ENCODE measurements at regions not wholly inside any gene's neighbourhood (a gene's known extent, or its start where the extent isn't known, plus 50 kb on each side); places are given as distances from the start of the nearest gene placed in this dataset.

GRCh38 chr5:98268162-98268860, 505.2 kb upstream of the RGMB start:
- TF ChIP-seq POLR2A (IDR thresholded peaks at IDR 0.05; ENCODE audit: low read depth, low read length) (no peak), TAF1 (IDR thresholded peaks at IDR 0.05; ENCODE audit: borderline replicate concordance, low read depth, low read length) (no peak)
- no peak for FAIRE-seq
- DNase-seq (ENCODE audit: insufficient read length): no peak

- no peak for TF ChIP-seq POLR2AphosphoS5 (IDR thresholded peaks at IDR 0.05; ENCODE audit: low read depth, low read length)
- no peak for TF ChIP-seq TAF1 (IDR thresholded peaks at IDR 0.05; ENCODE audit: borderline replicate concordance, low read depth, low read length)
- no peak for TF ChIP-seq POLR2A (IDR thresholded peaks at IDR 0.05; ENCODE audit: low read depth, low read length)
- DNase-seq (ENCODE audit: insufficient read length) (no peak), FAIRE-seq (no peak)
Measured at GRCh38 chr5:98275980-98276379, 497.5 kb upstream of the RGMB start.

- TF ChIP-seq TAF1 (IDR thresholded peaks at IDR 0.05; ENCODE audit: borderline replicate concordance, low read depth, low read length): no peak
- TF ChIP-seq POLR2AphosphoS5 (IDR thresholded peaks at IDR 0.05; ENCODE audit: low read depth, low read length): no peak
- TF ChIP-seq POLR2A (IDR thresholded peaks at IDR 0.05; ENCODE audit: low read depth, low read length): no peak
- DNase-seq (ENCODE audit: insufficient read length) (no peak), FAIRE-seq (no peak)
Measured at GRCh38 chr5:98282521-98282920, 490.9 kb upstream of the RGMB start.

- FAIRE-seq (no peak), DNase-seq (ENCODE audit: insufficient read length) (no peak)
- no peak for TF ChIP-seq TAF1 (IDR thresholded peaks at IDR 0.05; ENCODE audit: borderline replicate concordance, low read depth, low read length)
- TF ChIP-seq POLR2A (IDR thresholded peaks at IDR 0.05; ENCODE audit: low read depth, low read length): no peak
- no peak for TF ChIP-seq POLR2AphosphoS5 (IDR thresholded peaks at IDR 0.05; ENCODE audit: low read depth, low read length)
Measured at GRCh38 chr5:98292496-98292895, 481.0 kb upstream of the RGMB start.

GRCh38 chr5:98296426-98296825, 477.0 kb upstream of the RGMB start:
- no peak for FAIRE-seq
- no peak for TF ChIP-seq TAF1 (IDR thresholded peaks at IDR 0.05; ENCODE audit: borderline replicate concordance, low read depth, low read length)
- no peak for TF ChIP-seq POLR2AphosphoS5 (IDR thresholded peaks at IDR 0.05; ENCODE audit: low read depth, low read length)
- no peak for TF ChIP-seq POLR2A (IDR thresholded peaks at IDR 0.05; ENCODE audit: low read depth, low read length)
- no peak for DNase-seq (ENCODE audit: insufficient read length)

- no peak for DNase-seq (ENCODE audit: insufficient read length)
- no peak for FAIRE-seq
- no peak for TF ChIP-seq POLR2AphosphoS5 (IDR thresholded peaks at IDR 0.05; ENCODE audit: low read depth, low read length)
- no peak for TF ChIP-seq POLR2A (IDR thresholded peaks at IDR 0.05; ENCODE audit: low read depth, low read length)
Measured at GRCh38 chr5:98299435-98299834, 474.0 kb upstream of the RGMB start.

GRCh38 chr5:98301547-98301946, 471.9 kb upstream of the RGMB start:
- no peak for TF ChIP-seq TAF1 (IDR thresholded peaks at IDR 0.05; ENCODE audit: borderline replicate concordance, low read depth, low read length)
- no peak for TF ChIP-seq POLR2AphosphoS5 (IDR thresholded peaks at IDR 0.05; ENCODE audit: low read depth, low read length)
- no peak for TF ChIP-seq POLR2A (IDR thresholded peaks at IDR 0.05; ENCODE audit: low read depth, low read length)
- FAIRE-seq (no peak), DNase-seq (ENCODE audit: insufficient read length) (no peak)

- no peak for TF ChIP-seq POLR2A (IDR thresholded peaks at IDR 0.05; ENCODE audit: low read depth, low read length)
- no peak for TF ChIP-seq TAF1 (IDR thresholded peaks at IDR 0.05; ENCODE audit: borderline replicate concordance, low read depth, low read length)
- TF ChIP-seq POLR2AphosphoS5 (IDR thresholded peaks at IDR 0.05; ENCODE audit: low read depth, low read length): no peak
- no peak for FAIRE-seq
- DNase-seq (ENCODE audit: insufficient read length): no peak
Measured at GRCh38 chr5:98307811-98308210, 465.7 kb upstream of the RGMB start.

- TF ChIP-seq POLR2A (IDR thresholded peaks at IDR 0.05; ENCODE audit: low read depth, low read length) (no peak), TAF1 (IDR thresholded peaks at IDR 0.05; ENCODE audit: borderline replicate concordance, low read depth, low read length) (no peak), POLR2AphosphoS5 (IDR thresholded peaks at IDR 0.05; ENCODE audit: low read depth, low read length) (no peak)
- FAIRE-seq (no peak), DNase-seq (ENCODE audit: insufficient read length) (no peak)
Measured at GRCh38 chr5:98308231-98308630, 465.2 kb upstream of the RGMB start.

- DNase-seq (ENCODE audit: insufficient read length) (no peak), FAIRE-seq (no peak)
- no peak for TF ChIP-seq TAF1 (IDR thresholded peaks at IDR 0.05; ENCODE audit: borderline replicate concordance, low read depth, low read length)
- TF ChIP-seq POLR2A (IDR thresholded peaks at IDR 0.05; ENCODE audit: low read depth, low read length): no peak
- no peak for TF ChIP-seq POLR2AphosphoS5 (IDR thresholded peaks at IDR 0.05; ENCODE audit: low read depth, low read length)
Measured at GRCh38 chr5:98308960-98309359, 464.5 kb upstream of the RGMB start.

- FAIRE-seq (peak; percentile 78), DNase-seq (ENCODE audit: insufficient read length) (no peak)
Measured at GRCh38 chr5:98309785-98310598, 463.5 kb upstream of the RGMB start.

GRCh38 chr5:98314292-98314691, 459.2 kb upstream of the RGMB start:
- TF ChIP-seq TAF1 (IDR thresholded peaks at IDR 0.05; ENCODE audit: borderline replicate concordance, low read depth, low read length) (no peak), POLR2A (IDR thresholded peaks at IDR 0.05; ENCODE audit: low read depth, low read length) (no peak), POLR2AphosphoS5 (IDR thresholded peaks at IDR 0.05; ENCODE audit: low read depth, low read length) (no peak)
- no peak for DNase-seq (ENCODE audit: insufficient read length)
- FAIRE-seq: no peak

More at GRCh38 chr5:98309785-98310598, 463.5 kb upstream of the RGMB start:
- TF ChIP-seq POLR2A (IDR thresholded peaks at IDR 0.05; ENCODE audit: low read depth, low read length) (no peak), POLR2AphosphoS5 (IDR thresholded peaks at IDR 0.05; ENCODE audit: low read depth, low read length) (no peak), TAF1 (IDR thresholded peaks at IDR 0.05; ENCODE audit: borderline replicate concordance, low read depth, low read length) (no peak)

Data from GM12892 (cell line).